Mesenchymal stem cell (in vitro differentiated cells and primary cell): ENCODE measurements at regions not wholly inside any gene's neighbourhood (a gene's known extent, or its start where the extent isn't known, plus 50 kb on each side); places are given as distances from the start of the nearest gene placed in this dataset.
"Not testable (repeated sequence)": the region's sequence is repeated elsewhere in the genome, so short reads cannot be mapped to it uniquely, and the experiment has no call there.

Source experiments
- DNase-seq: peaks from one replicate; pipeline ENCODE4 v3.0.0-alpha.2; 2013
- H2AFZ ChIP-seq: one replicate; pipeline ENCODE4 v1.6.1; 2013; ENCODE audit warnings: low read depth, mild to moderate bottlenecking, control low read depth, inconsistent platforms, low read length, moderate library complexity
- H2AK5ac ChIP-seq: 2 replicates; pipeline ENCODE4 v1.6.1; 2013; ENCODE audit warnings: low read length, moderate library complexity, mild to moderate bottlenecking, inconsistent platforms; ENCODE audit not compliant: severe bottlenecking
- H2BK120ac ChIP-seq: one replicate; pipeline ENCODE4 v1.6.1; 2013; ENCODE audit warnings: low read depth, mild to moderate bottlenecking, inconsistent platforms, low read length, moderate library complexity
- H2BK12ac ChIP-seq, 2 experiments: one replicate each; pipeline ENCODE4 v1.6.1; 2013; ENCODE audit warnings: inconsistent platforms in 2 of 2, low read length in 2 of 2, mild to moderate bottlenecking in 2 of 2, moderate library complexity in 2 of 2, control low read depth in 1 of 2
- H2BK15ac ChIP-seq: one replicate; pipeline ENCODE4 v1.6.1; 2013; ENCODE audit warnings: mild to moderate bottlenecking, low read depth, inconsistent platforms; ENCODE audit not compliant: poor library complexity, severe bottlenecking
- H2BK5ac ChIP-seq: 2 replicates; pipeline ENCODE4 v1.6.1; 2013; ENCODE audit warnings: low read depth, mild to moderate bottlenecking, low read length, control low read depth, inconsistent platforms; ENCODE audit not compliant: poor library complexity, severe bottlenecking
- H3K14ac ChIP-seq, 2 experiments: one replicate each; pipeline ENCODE4 v1.6.1; 2013; ENCODE audit warnings: inconsistent platforms in 2 of 2, low read length in 2 of 2, control low read depth in 1 of 2, mild to moderate bottlenecking in 1 of 2, moderate library complexity in 1 of 2
- H3K18ac ChIP-seq, 2 experiments: one replicate each; pipeline ENCODE4 v1.6.1; 2013; ENCODE audit warnings: inconsistent platforms in 2 of 2, low read length in 2 of 2, control low read depth in 1 of 2, low read depth in 1 of 2, mild to moderate bottlenecking in 1 of 2
- H3K23ac ChIP-seq, 2 experiments: one replicate each; pipeline ENCODE4 v1.6.1; 2013; ENCODE audit warnings: inconsistent platforms in 2 of 2, low read length in 2 of 2, mild to moderate bottlenecking in 2 of 2, moderate library complexity in 2 of 2, control low read depth in 1 of 2
- H3K27ac ChIP-seq: 2 replicates; pipeline ENCODE4 v1.5.1; 2013; ENCODE audit warnings: mild to moderate bottlenecking, moderate library complexity, low read length, control low read depth, inconsistent platforms; ENCODE audit not compliant: poor library complexity, severe bottlenecking
- H3K27me3 ChIP-seq, 2 experiments: 2 replicates each; pipeline versions ENCODE4 v1.6.1 to v1.7.0; 2013; ENCODE audit warnings: low read length in 2 of 2, mild to moderate bottlenecking in 2 of 2, moderate library complexity in 2 of 2, control low read depth in 1 of 2, inconsistent platforms in 1 of 2; ENCODE audit not compliant: control insufficient read depth in 1 of 2, insufficient read depth in 1 of 2
- H3K36me3 ChIP-seq, 2 experiments: 2 replicates each; pipeline versions ENCODE4 v1.6.1 to v1.7.0; 2013; ENCODE audit warnings: low read length in 2 of 2, control low read depth in 1 of 2, inconsistent platforms in 1 of 2, low read depth in 1 of 2, mild to moderate bottlenecking in 1 of 2; ENCODE audit not compliant: insufficient read depth in 2 of 2, control insufficient read depth in 1 of 2
- H3K4ac ChIP-seq, 2 experiments: one replicate each; pipeline ENCODE4 v1.6.1; 2013; ENCODE audit warnings: inconsistent platforms in 2 of 2, low read length in 2 of 2, mild to moderate bottlenecking in 2 of 2, moderate library complexity in 2 of 2, control low read depth in 1 of 2, low read depth in 1 of 2
- H3K4me1 ChIP-seq: 2 replicates; pipeline ENCODE4 v1.6.1; 2013; ENCODE audit warnings: low read depth, low read length, control low read depth; ENCODE audit not compliant: control insufficient read depth, insufficient read depth
- H3K4me2 ChIP-seq: 2 replicates; pipeline ENCODE4 v1.6.1; 2013; ENCODE audit warnings: low read length, mild to moderate bottlenecking, inconsistent platforms; ENCODE audit not compliant: poor library complexity, severe bottlenecking
- H3K4me3 ChIP-seq, 2 experiments: 2 replicates each; pipeline versions ENCODE4 v1.5.1 to v1.7.0; 2013; ENCODE audit warnings: low read length in 2 of 2, mild to moderate bottlenecking in 2 of 2, control low read depth in 1 of 2, low read depth in 1 of 2; ENCODE audit not compliant: insufficient read depth in 1 of 2
- H3K79me1 ChIP-seq: replicated peaks from 2 replicates; pipeline ENCODE4 v1.6.1; 2013; ENCODE audit warnings: mild to moderate bottlenecking, control low read depth, low read length, inconsistent platforms; ENCODE audit not compliant: poor library complexity, severe bottlenecking
- H3K9ac ChIP-seq: 2 replicates; pipeline ENCODE4 v1.7.0; 2013; ENCODE audit warnings: mild to moderate bottlenecking, low read length, moderate library complexity
- H3K9me3 ChIP-seq: 2 replicates; pipeline ENCODE4 v1.7.0; 2013; ENCODE audit warnings: mild to moderate bottlenecking, low read length; ENCODE audit not compliant: control insufficient read depth
- H4K8ac ChIP-seq: one replicate; pipeline ENCODE4 v1.6.1; 2013; ENCODE audit warnings: inconsistent platforms, mild to moderate bottlenecking, low read length, moderate library complexity
- H4K91ac ChIP-seq: one replicate; pipeline ENCODE4 v1.6.1; 2013; ENCODE audit warnings: mild to moderate bottlenecking, low read length, inconsistent platforms
- WGBS: methylation state at CpG from one replicate; pipeline ENCODE4 v1.1.7; 2013; ENCODE audit warnings: mixed read lengths; 5-methylcytosine and 5-hydroxymethylcytosine counted together

DNA sequence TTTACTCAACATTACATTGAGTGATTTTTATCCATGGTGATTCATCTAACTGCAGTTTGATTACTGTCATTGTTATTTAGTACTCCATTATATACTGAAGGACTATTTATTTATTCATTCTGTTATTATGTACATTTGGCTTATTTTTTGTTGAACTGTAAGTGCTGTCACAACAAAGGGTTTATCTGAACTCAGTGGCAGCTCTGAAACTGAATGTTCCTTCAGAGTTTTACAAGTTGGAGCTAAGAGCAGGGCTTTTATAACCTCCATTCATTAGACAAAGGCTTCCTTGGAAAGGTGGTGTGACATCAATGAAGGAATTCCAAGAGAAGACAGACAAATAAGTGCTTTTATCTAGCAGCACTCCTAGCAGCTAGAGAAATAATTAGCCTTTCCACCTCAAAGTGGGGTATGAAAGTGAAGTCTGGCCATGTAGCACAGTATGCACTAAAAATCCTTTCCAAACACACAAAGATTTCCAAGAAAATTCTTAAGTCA, 83.3 kb upstream of the GORAB start:
- no peak overlapping the region for H2BK12ac ChIP-seq
- H4K91ac ChIP-seq, result no peak overlapping the region
- H2AK5ac ChIP-seq, result no peak overlapping the region
- DNase-seq, result no peak
- H3K4me1 ChIP-seq, result no peaks in the 10 kb centered on the region
- H2AFZ ChIP-seq, result no peak overlapping the region
- no peak overlapping the region for H2BK5ac ChIP-seq
- no peaks in the 10 kb centered on the region for H3K79me1 ChIP-seq
- no peak overlapping the region for H3K4me2 ChIP-seq
- no peak overlapping the region for H3K14ac ChIP-seq
- no peak overlapping the region for H3K18ac ChIP-seq
- no peak overlapping the region for H3K4ac ChIP-seq
- H2BK120ac ChIP-seq, result no peak overlapping the region
- no peaks in the 10 kb centered on the region for H3K9me3 ChIP-seq
- no peak overlapping the region for H3K27ac ChIP-seq
- H3K36me3 ChIP-seq, result no peaks in the 10 kb centered on the region
- H3K9ac ChIP-seq, result no peak overlapping the region
- no peak overlapping the region for H3K23ac ChIP-seq
- no peak overlapping the region for H4K8ac ChIP-seq
- H3K4me3 ChIP-seq, result no peak overlapping the region
- no peak overlapping the region for H2BK15ac ChIP-seq
- H3K27me3 ChIP-seq, result no peaks in the 10 kb centered on the region

DNA sequence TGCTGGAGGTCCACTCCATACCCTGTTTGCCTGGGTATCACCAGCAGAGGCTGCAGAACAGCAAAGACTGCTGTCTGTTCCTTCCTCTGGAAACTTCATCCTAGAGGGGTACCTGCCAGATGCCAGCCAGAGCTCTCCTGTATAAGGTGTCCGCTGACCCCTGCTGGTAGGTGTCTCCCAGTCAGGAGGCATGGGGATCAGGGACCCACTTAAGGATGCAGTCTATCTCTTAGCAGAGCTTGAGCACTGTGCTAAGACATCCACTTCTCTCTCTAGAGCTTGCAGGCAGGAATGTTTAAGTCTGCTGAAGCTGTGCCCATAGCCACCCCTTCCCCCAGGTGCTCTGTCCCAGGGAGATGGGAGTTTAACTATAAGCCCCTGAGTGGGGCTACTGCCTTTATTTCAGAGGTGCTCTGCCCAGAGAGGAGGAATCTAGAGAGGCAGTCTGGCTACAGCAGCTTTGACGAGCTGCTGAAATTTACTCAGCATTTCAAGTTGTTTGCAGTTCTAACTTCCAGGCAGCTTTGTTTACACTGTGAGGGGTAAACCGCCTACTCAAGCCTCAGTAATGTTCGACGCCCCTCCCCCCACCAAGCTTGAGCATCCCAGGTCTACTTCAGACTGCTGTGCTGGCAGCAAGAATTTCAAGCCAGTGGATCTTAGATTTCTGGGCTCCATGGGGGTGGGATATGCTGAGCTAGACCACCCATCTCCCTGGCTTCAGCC, 74.5 kb upstream of the GORAB start:
- H2AK5ac ChIP-seq, H2BK12ac ChIP-seq, H3K18ac ChIP-seq, H3K4me3 ChIP-seq, H3K23ac ChIP-seq, H3K9me3 ChIP-seq, H4K91ac ChIP-seq, H4K8ac ChIP-seq, H3K36me3 ChIP-seq, H2BK15ac ChIP-seq, H3K79me1 ChIP-seq, H3K4me1 ChIP-seq, H3K9ac ChIP-seq, H3K27ac ChIP-seq, H3K27me3 ChIP-seq, H3K14ac ChIP-seq, H2BK120ac ChIP-seq, H3K4ac ChIP-seq, H2AFZ ChIP-seq, H2BK5ac ChIP-seq, H3K4me2 ChIP-seq: not testable (repeated sequence)
- 40% methylated on average over 5 of the region's 5 CpGs for WGBS
- peak; percentile 51 for DNase-seq

DNA sequence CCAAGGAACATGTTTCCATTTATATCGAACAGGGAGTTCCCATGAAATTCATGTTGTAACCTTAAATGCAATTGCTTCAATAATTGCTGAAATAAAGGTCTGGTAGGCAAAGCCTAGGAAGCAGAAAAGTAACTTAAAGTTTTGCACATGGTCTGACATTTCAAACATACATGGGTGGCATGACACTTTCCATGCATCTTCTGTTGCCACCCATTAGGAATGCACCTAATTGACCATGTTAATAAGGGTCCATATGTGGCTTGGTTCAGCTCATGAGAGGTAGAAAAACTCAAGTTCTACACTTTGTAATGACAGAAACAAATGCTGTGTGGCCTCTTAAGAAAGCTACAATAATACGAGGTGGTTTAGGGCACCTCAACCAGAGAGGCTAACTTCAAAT, 72.0 kb upstream of the GORAB start:
- Histone ChIP-seq H3K9ac (peak overlapping the region; percentile 75), H3K27me3 (no peaks in the 10 kb centered on the region), H3K36me3 (no peaks in the 10 kb centered on the region), H2BK15ac (no peak overlapping the region), H3K4ac (no peak overlapping the region), H3K23ac (no peak overlapping the region), H3K27ac (no peak overlapping the region), H2BK5ac (no peak overlapping the region), H3K9me3 (peaks cover 12% of the 10 kb centered on the region), H2AFZ (no peak overlapping the region), H3K4me3 (no peak overlapping the region), H3K18ac (no peak overlapping the region), H2AK5ac (no peak overlapping the region), H2BK12ac (no peak overlapping the region), H2BK120ac (no peak overlapping the region), H4K8ac (no peak overlapping the region), H4K91ac (no peak overlapping the region), H3K4me2 (no peak overlapping the region), H3K4me1 (no peaks in the 10 kb centered on the region), H3K14ac (no peak overlapping the region), H3K79me1 (no peaks in the 10 kb centered on the region)
- no peak for DNase-seq
- WGBS, result no CpG with 5 or more reads among the region's 2 CpGs

DNA sequence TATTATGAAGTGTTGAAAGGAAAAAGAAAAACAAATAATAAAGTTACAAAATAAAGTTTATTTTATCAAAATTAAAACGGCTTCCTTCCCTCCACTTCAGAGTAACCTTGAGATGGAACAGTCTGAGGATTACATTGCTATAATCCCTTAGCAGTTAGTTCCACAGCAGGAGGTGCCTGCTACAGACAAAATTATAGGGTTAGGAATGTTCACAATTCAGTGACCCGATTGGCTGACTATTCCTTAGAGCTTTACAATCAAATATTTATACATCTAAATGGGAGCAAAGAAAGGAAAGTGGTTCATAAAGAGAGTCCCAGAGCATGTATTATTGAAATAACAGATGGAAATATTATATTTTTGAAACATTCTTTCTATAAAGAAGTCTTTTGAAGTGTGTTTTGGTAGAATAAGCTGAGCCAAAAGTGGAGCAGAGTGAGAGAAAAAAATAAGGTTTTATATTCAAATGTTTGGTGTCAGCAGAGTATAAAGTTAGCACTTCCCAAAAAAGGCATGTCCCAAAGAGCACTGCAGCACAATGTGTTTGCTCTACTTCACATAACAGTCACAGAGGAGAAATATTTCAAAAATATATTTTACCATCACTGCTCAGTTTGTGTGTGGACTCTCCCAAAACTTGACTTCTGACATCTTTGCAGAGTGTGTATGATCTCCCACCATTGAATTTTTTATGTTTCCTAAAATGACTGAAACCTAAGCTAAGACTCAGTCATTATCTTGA, 71.4 kb upstream of the GORAB start:
- Histone ChIP-seq H3K4ac (no peak overlapping the region), H4K91ac (no peak overlapping the region), H4K8ac (no peak overlapping the region), H2BK12ac (no peak overlapping the region), H2BK120ac (no peak overlapping the region), H3K79me1 (no peaks in the 10 kb centered on the region), H3K27ac (no peak overlapping the region), H3K14ac (no peak overlapping the region), H3K4me3 (no peak overlapping the region), H3K36me3 (no peaks in the 10 kb centered on the region), H2AFZ (no peak overlapping the region), H2AK5ac (no peak overlapping the region), H2BK5ac (no peak overlapping the region), H3K4me1 (no peaks in the 10 kb centered on the region), H3K9ac (peak overlapping the region; percentile 75), H3K23ac (no peak overlapping the region), H3K9me3 (peaks cover 12% of the 10 kb centered on the region), H3K18ac (no peak overlapping the region), H3K27me3 (no peaks in the 10 kb centered on the region), H2BK15ac (no peak overlapping the region), H3K4me2 (no peak overlapping the region)
- no CpG with 5 or more reads among the region's 2 CpGs for WGBS
- DNase-seq, result no peak
